ENCODE measurements at regions not wholly inside any gene's neighbourhood (a gene's known extent, or its start where the extent isn't known, plus 50 kb on each side); places are given as distances from the start of the nearest gene placed in this dataset.
"Not testable (repeated sequence)": the region's sequence is repeated elsewhere in the genome, so short reads cannot be mapped to it uniquely, and the experiment has no call there.

- no peaks in the 10 kb centered on the region for H3K9me3 ChIP-seq
- intact Hi-C loops (cut with DNase I) = no loop called here
- H3K27me3 ChIP-seq = no peaks in the 10 kb centered on the region
- H3K4me1 ChIP-seq (ENCODE audit: insufficient read depth) = no peaks in the 10 kb centered on the region
- no peak overlapping the region for H3K27ac ChIP-seq
- 88 to 91% (median 90%) methylated on average over 6 of the region's 6 CpGs for WGBS, 3 donors
- TF ChIP-seq EP300 (IDR thresholded peaks at IDR 0.05) (no peak), POLR2A (IDR thresholded peaks at IDR 0.05) (no peak), CTCF (IDR thresholded peaks at IDR 0.05) (no peak)
- H3K4me3 ChIP-seq = no peak overlapping the region
- H3K36me3 ChIP-seq = no peaks in the 10 kb centered on the region
- DNase-seq = no peak
Measured at GRCh38 chr3:125695688-125696087, 100.4 kb upstream of the OSBPL11 start.

GRCh38 chr3:125697126-125697525, 101.8 kb upstream of the OSBPL11 start:
- H3K27ac ChIP-seq; DNase-seq; H3K9me3 ChIP-seq; H3K4me3 ChIP-seq; H3K36me3 ChIP-seq; H3K27me3 ChIP-seq; H3K4me1 ChIP-seq (ENCODE audit: insufficient read depth); intact Hi-C loops (cut with DNase I): not testable (repeated sequence)
- 71 to 92% (median 76%) methylated on average over 2 of the region's 2 CpGs for WGBS, 3 donors

- DNase-seq; H3K9me3 ChIP-seq; H3K27ac ChIP-seq; H3K27me3 ChIP-seq; H3K4me1 ChIP-seq (ENCODE audit: insufficient read depth); H3K36me3 ChIP-seq; intact Hi-C loops (cut with DNase I); H3K4me3 ChIP-seq: not testable (repeated sequence)
- 91 to 93% (median 91%) methylated on average over 13 of the region's 13 CpGs for WGBS, 3 donors
Measured at GRCh38 chr3:125697979-125698640, 102.8 kb upstream of the OSBPL11 start.

- no peaks in the 10 kb centered on the region for H3K4me1 ChIP-seq (ENCODE audit: insufficient read depth)
- TF ChIP-seq POLR2A (IDR thresholded peaks at IDR 0.05) (no peak), CTCF (IDR thresholded peaks at IDR 0.05) (no peak), EP300 (IDR thresholded peaks at IDR 0.05) (no peak)
- H3K9me3 ChIP-seq = no peaks in the 10 kb centered on the region
- 89 to 93% (median 92%) methylated on average over 22 to 24 of the region's 24 CpGs for WGBS, 3 donors
- intact Hi-C loops (cut with DNase I) = no loop called here
- H3K4me3 ChIP-seq = no peak overlapping the region
- DNase-seq = no peak
- H3K27ac ChIP-seq = no peak overlapping the region
- H3K27me3 ChIP-seq = no peaks in the 10 kb centered on the region
- no peaks in the 10 kb centered on the region for H3K36me3 ChIP-seq
Measured at GRCh38 chr3:125715651-125716050, 120.4 kb upstream of the OSBPL11 start.

- intact Hi-C loops (cut with DNase I); DNase-seq: not testable (repeated sequence)
- 33 to 43% (median 38%) methylated on average over 11 of the region's 11 CpGs for WGBS, 3 donors
Measured at GRCh38 chr3:125732151-125732550, 136.9 kb upstream of the OSBPL11 start.

GRCh38 chr3:125741991-125742718, 146.9 kb upstream of the OSBPL11 start:
- H3K36me3 ChIP-seq; H3K4me1 ChIP-seq (ENCODE audit: insufficient read depth); DNase-seq; H3K27ac ChIP-seq; intact Hi-C loops (cut with DNase I); H3K9me3 ChIP-seq; H3K4me3 ChIP-seq; H3K27me3 ChIP-seq: not testable (repeated sequence)
- 86 to 88% (median 86%) methylated on average over 11 of the region's 11 CpGs for WGBS, 3 donors

More at GRCh38 chr3:125732151-125732550, 136.9 kb upstream of the OSBPL11 start:
- not testable (repeated sequence) for H3K36me3 ChIP-seq; H3K27me3 ChIP-seq; H3K4me1 ChIP-seq (ENCODE audit: insufficient read depth); H3K9me3 ChIP-seq; H3K27ac ChIP-seq; H3K4me3 ChIP-seq

GRCh38 chr3:125742845-125743244, 147.5 kb upstream of the OSBPL11 start:
- DNase-seq, H3K9me3 ChIP-seq: not testable (repeated sequence)

GRCh38 chr3:125757050-125757449, 161.8 kb upstream of the OSBPL11 start:
- DNase-seq; intact Hi-C loops (cut with DNase I); H3K27me3 ChIP-seq; H3K4me3 ChIP-seq; H3K9me3 ChIP-seq; H3K36me3 ChIP-seq; H3K4me1 ChIP-seq (ENCODE audit: insufficient read depth); H3K27ac ChIP-seq: not testable (repeated sequence)
- WGBS, 3 donors = 71 to 84% (median 75%) methylated on average over 1 of the region's 1 CpG

More at GRCh38 chr3:125742845-125743244, 147.5 kb upstream of the OSBPL11 start:
- H3K36me3 ChIP-seq; H3K4me3 ChIP-seq; intact Hi-C loops (cut with DNase I); H3K27ac ChIP-seq; H3K27me3 ChIP-seq; H3K4me1 ChIP-seq (ENCODE audit: insufficient read depth): not testable (repeated sequence)
- 74 to 82% (median 76%) methylated on average over 2 to 3 of the region's 3 CpGs for WGBS, 3 donors

- H3K4me3 ChIP-seq, DNase-seq: not testable (repeated sequence)
- WGBS, 3 donors = 90 to 94% (median 91%) methylated on average over 25 to 32 of the region's 32 CpGs
Measured at GRCh38 chr3:125758641-125759130, 163.4 kb upstream of the OSBPL11 start.

More at GRCh38 chr3:125758641-125759130, 163.4 kb upstream of the OSBPL11 start:
- intact Hi-C loops (cut with DNase I); H3K9me3 ChIP-seq; H3K4me1 ChIP-seq (ENCODE audit: insufficient read depth); H3K27me3 ChIP-seq; H3K27ac ChIP-seq; H3K36me3 ChIP-seq: not testable (repeated sequence)
